Osteoblast (primary cell): ENCODE measurements at regions not wholly inside any gene's neighbourhood (a gene's known extent, or its start where the extent isn't known, plus 50 kb on each side); places are given as distances from the start of the nearest gene placed in this dataset.

Experiments used
- DNase-seq: peaks from one replicate; pipeline ENCODE4 v3.0.0; 2011; ENCODE audit warnings: low spot score, mixed read lengths; ENCODE audit not compliant: insufficient read length; ENCODE audit errors: missing footprints
- H2AFZ ChIP-seq: 2 replicates; pipeline ENCODE4 v1.6.0; 2011; ENCODE audit warnings: mild to moderate bottlenecking, low read length
- H3K27ac ChIP-seq: 2 replicates; pipeline ENCODE4 v1.5.1; 2011; ENCODE audit warnings: mild to moderate bottlenecking, low read depth, low read length, moderate library complexity
- H3K27me3 ChIP-seq: 2 replicates; pipeline ENCODE4 v1.6.0; 2012; ENCODE audit warnings: mild to moderate bottlenecking, control low read depth, inconsistent platforms, low read length, moderate library complexity; ENCODE audit not compliant: insufficient read depth
- H3K36me3 ChIP-seq: 2 replicates; pipeline ENCODE4 v1.5.1; 2011; ENCODE audit warnings: mild to moderate bottlenecking, low read length, control low read depth, moderate library complexity; ENCODE audit not compliant: insufficient read depth
- H3K4me1 ChIP-seq: 2 replicates; pipeline ENCODE4 v1.5.1; 2011; ENCODE audit warnings: mild to moderate bottlenecking, low read length, control low read depth, moderate library complexity; ENCODE audit not compliant: insufficient read depth
- H3K4me2 ChIP-seq: 2 replicates; pipeline ENCODE4 v1.6.0; 2011; ENCODE audit warnings: mild to moderate bottlenecking, low read length; ENCODE audit not compliant: insufficient read depth
- H3K4me3 ChIP-seq: fragments of 200-600 bp; sonication (generic); 3 replicates; pipeline ENCODE4 v1.5.1; 2012; ENCODE audit warnings: mild to moderate bottlenecking, low read length, inconsistent platforms; ENCODE audit not compliant: insufficient read depth
- H3K79me2 ChIP-seq: 2 replicates; pipeline ENCODE4 v1.6.0; 2012; ENCODE audit warnings: mild to moderate bottlenecking, low read length, control low read depth, inconsistent platforms; ENCODE audit not compliant: insufficient read depth
- H3K9me3 ChIP-seq: 2 replicates; pipeline ENCODE4 v1.5.1; 2011; ENCODE audit warnings: low read depth, low read length, control low read depth
- H4K20me1 ChIP-seq: 2 replicates; pipeline ENCODE4 v1.6.0; 2012; ENCODE audit warnings: mild to moderate bottlenecking, low read length, control low read depth; ENCODE audit not compliant: insufficient read depth
- CTCF ChIP-seq: IDR thresholded peaks from 2 replicates; pipeline ENCODE4 v1.5.1; 2011; ENCODE audit warnings: mild to moderate bottlenecking, low read depth, low read length, moderate library complexity; ENCODE audit errors: extremely low read depth

DNA sequence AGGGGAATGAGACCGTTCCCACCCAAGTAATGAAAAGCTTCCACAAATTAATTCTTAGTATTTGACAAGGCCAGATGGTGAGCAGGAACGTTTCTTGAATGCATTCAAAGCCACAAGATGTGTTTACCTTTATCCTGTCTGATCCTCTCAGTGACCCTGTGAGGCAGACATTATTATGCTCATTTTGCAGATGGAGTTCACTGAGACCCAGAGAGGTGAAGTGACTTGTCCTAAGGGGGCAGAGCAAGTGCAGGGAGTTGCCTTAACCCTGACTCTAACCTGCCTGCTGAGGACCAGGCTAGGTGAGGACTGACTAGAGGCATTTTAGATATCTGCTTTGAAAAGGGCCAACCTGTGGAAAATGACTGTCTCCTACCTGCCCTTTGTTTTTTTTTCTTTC lies 156.7 kb downstream of the HAPSTR1 start:
- TF ChIP-seq CTCF: no peak
- no peak overlapping the region for H2AFZ ChIP-seq
- no peaks in the 10 kb centered on the region for H4K20me1 ChIP-seq

GRCh38 chr16:9249534-9249933 lies 158.1 kb downstream of the HAPSTR1 start:
- Histone ChIP-seq H3K27ac (no peak overlapping the region), H3K9me3 (no peaks in the 10 kb centered on the region), H3K36me3 (no peaks in the 10 kb centered on the region), H3K4me3 (no peak overlapping the region), H3K79me2 (no peaks in the 10 kb centered on the region), H2AFZ (no peak overlapping the region), H4K20me1 (no peaks in the 10 kb centered on the region), H3K4me1 (no peaks in the 10 kb centered on the region), H3K27me3 (no peaks in the 10 kb centered on the region), H3K4me2 (no peak overlapping the region)
- no peak for DNase-seq
- TF ChIP-seq CTCF: no peak

More for the DNA sequence above, 156.7 kb downstream of the HAPSTR1 start:
- Histone ChIP-seq H3K4me1 (no peaks in the 10 kb centered on the region), H3K27ac (no peak overlapping the region), H3K4me2 (no peak overlapping the region), H3K4me3 (no peak overlapping the region), H3K9me3 (no peaks in the 10 kb centered on the region), H3K79me2 (no peaks in the 10 kb centered on the region), H3K36me3 (no peaks in the 10 kb centered on the region), H3K27me3 (no peaks in the 10 kb centered on the region)
- DNase-seq: no peak

DNA sequence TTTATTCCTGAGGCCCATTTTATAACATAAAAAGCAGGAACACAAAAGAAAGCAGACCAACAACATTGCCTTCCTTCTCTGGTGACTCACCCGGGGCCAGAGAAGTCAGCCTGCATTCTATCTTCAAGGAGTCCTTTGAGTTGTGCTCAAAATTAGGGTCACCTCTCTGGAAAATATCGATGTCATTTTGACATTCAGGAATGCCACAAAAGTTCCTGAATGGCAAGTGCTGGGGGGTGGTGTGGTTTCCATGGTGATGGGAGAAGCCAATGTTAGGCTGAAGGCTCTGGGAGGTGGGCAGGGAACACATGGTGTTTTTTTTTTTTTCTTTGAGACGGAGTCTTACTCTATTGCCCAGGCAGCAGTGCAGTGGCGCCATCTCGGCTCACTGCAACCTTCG lies 159.6 kb downstream of the HAPSTR1 start:
- no peaks in the 10 kb centered on the region for H3K79me2 ChIP-seq

DNA sequence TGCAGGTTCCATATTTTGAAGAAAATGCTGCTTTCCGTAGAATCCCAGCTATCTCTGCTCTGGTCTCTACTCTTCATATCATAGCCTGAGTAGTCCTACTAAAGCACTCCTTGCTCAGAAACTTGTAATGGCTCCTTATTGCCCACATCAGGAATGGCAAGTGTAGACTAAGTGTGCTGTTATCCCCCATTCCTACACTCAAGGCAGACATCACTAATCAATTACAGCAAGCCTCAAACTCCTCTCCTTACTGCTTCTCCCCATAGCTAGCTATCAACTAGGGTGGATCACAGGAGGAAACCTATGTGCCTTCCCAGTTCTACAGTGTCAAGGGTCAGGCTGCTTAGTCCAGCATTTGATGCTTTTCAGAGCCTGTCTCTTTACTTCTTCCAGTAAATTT lies 163.4 kb downstream of the HAPSTR1 start:
- no peaks in the 10 kb centered on the region for H3K79me2 ChIP-seq
- no peak overlapping the region for H3K4me3 ChIP-seq
- no peaks in the 10 kb centered on the region for H3K36me3 ChIP-seq
- no peaks in the 10 kb centered on the region for H3K4me1 ChIP-seq
- H3K27me3 ChIP-seq: no peaks in the 10 kb centered on the region
- no peaks in the 10 kb centered on the region for H3K9me3 ChIP-seq
- no peak for TF ChIP-seq CTCF
- H4K20me1 ChIP-seq: no peaks in the 10 kb centered on the region
- H3K27ac ChIP-seq: no peak overlapping the region
- H2AFZ ChIP-seq: no peak overlapping the region
- DNase-seq: no peak
- no peak overlapping the region for H3K4me2 ChIP-seq

More for the DNA sequence above, 159.6 kb downstream of the HAPSTR1 start:
- H3K36me3 ChIP-seq: no peaks in the 10 kb centered on the region
- H3K27ac ChIP-seq: no peak overlapping the region
- no peak for DNase-seq
- no peaks in the 10 kb centered on the region for H4K20me1 ChIP-seq
- no peaks in the 10 kb centered on the region for H3K9me3 ChIP-seq
- H2AFZ ChIP-seq: no peak overlapping the region
- H3K4me3 ChIP-seq: no peak overlapping the region
- no peak for TF ChIP-seq CTCF
- no peaks in the 10 kb centered on the region for H3K27me3 ChIP-seq
- no peaks in the 10 kb centered on the region for H3K4me1 ChIP-seq
- no peak overlapping the region for H3K4me2 ChIP-seq
